GM19238 (cell line): ENCODE measurements at regions not wholly inside any gene's neighbourhood (a gene's known extent, or its start where the extent isn't known, plus 50 kb on each side); places are given as distances from the start of the nearest gene placed in this dataset.

Source experiments
- DNase-seq: peaks from one replicate; pipeline ENCODE4 v3.0.0; 2011; ENCODE audit warnings: low spot score; ENCODE audit not compliant: insufficient read length

DNA sequence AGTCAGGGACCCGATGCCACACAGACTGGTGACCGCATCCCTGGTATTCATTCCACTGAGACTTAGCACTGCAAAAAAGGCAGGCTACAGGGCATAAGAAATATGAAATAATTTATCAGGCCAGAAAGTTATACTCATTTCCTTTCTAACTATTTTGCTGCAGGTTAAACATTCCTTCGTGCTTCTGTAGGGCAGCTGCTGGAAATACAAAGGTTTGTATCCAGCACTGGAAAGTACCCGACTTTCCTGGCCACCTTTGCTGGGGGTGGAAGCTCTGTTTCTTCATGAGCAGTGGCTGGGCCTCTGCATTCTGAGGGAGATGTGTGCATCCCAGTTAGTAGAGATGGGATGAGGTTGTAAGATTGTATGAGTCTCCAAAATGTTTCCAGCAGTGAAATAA lies 478.6 kb upstream of the WWC1 start:
- DNase-seq: no peak

DNA sequence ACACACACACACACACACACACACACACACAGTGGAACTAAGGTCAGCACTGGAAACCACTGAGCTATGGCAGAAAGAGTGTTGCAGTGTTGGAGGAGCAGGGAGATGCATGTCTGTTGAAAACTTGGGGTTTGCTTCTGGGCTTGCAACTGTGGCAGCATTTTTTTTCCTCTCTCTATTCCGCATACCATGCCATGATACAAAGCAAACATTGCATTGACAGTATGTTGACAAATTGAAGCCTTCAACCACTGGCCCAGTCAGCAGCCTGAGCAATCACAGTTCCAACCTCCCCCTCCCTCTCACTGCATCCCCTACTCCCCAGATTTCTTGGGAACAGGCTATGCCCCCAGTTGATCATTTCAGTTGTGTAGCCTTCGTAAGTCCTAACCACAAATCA lies 478.1 kb upstream of the WWC1 start:
- no peak for DNase-seq

DNA sequence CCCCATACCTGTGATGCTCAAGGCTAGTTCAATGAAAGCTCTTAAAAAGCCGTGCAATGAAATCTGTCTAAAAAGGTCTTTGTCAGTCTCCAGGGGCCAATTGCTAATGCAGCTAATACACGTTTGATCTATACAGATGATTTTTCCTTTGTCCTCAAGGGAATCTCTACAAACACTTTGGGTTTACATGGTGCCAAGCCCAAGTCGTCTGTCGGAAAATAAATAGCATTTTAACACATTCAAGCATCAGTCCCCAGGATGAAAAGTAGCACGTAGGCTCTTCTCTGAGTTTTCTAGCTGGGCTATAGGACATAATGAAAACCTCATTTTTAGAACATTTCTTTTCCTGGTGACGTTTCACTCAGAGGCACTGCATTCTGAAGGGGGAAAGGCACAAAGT lies 477.4 kb upstream of the WWC1 start:
- no peak for DNase-seq

DNA sequence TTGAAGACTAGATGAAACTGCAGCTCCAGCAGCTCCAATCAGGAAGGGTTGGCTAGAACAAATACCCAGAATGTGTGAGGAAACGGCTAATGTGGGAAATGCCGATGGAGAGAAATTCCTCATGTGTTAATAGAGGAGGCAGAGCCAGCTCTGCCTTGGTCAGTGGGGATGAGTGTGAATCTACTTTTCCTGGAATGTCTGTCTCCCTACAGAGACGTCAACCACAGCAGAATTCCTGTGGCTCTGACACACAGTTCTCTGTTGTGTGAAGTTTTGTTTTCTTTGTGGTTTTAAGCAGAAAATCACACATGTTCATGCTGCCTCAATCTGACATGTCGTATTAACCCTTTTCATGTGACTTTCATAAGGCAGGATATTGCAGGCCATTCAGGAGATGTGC lies 476.6 kb upstream of the WWC1 start:
- DNase-seq: no peak

DNA sequence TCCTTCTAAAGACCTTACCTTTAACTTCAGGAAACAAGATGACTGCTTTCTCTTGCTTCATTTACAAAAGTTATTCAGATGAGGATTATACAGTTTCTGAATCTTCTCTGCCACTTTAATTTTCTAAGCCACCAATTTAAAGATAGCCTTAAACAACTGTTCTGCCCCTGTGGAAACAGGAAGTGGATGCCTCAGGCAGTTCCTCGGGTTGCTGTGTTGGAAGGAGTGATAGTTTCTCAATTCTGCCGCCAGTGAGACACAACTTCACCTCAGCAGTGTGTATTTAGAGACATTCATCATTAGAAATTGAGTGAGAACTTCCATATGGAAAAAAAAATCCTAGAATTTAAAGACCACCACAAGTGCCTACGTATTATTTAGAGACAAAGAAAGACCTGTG lies 475.1 kb upstream of the WWC1 start:
- DNase-seq: no peak

DNA sequence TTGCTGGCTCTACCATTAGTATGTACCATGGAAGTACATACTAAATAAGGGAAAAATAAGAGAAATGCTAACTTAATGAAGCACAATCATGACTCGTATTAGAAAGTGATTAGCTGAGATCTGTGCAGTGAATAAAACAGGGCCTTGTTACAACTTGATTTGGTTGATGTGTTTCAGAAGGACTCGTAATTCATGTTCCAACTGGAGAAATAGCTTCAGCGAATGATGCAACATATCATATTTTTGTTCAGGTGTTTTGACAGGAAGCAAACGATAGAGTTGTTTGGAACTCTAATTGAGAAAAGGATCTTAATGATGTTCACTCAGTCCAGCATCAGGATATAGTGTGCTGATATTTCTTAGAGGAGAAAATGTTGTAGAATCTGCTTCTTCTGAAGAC lies 474.6 kb upstream of the WWC1 start:
- DNase-seq: no peak

DNA sequence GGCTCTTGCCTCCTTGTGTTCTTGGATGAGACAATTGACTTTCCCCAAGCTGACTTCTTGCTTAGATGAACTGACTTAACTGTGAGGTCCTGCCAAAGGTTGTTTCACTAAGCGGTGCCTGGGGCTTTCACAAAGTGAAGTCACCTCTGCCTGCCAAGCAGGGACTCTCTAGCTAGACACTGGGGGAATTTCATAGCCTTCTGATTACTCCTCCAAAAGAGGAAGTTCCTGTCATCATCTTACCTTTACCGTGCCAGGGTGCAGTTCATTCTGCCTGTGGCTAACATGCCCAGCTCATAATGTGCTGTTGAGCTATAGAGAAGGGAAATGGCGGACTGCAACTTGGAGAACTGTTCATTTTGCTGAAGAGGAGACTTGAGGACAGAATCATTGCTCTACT lies 472.0 kb upstream of the WWC1 start:
- no peak for DNase-seq

DNA sequence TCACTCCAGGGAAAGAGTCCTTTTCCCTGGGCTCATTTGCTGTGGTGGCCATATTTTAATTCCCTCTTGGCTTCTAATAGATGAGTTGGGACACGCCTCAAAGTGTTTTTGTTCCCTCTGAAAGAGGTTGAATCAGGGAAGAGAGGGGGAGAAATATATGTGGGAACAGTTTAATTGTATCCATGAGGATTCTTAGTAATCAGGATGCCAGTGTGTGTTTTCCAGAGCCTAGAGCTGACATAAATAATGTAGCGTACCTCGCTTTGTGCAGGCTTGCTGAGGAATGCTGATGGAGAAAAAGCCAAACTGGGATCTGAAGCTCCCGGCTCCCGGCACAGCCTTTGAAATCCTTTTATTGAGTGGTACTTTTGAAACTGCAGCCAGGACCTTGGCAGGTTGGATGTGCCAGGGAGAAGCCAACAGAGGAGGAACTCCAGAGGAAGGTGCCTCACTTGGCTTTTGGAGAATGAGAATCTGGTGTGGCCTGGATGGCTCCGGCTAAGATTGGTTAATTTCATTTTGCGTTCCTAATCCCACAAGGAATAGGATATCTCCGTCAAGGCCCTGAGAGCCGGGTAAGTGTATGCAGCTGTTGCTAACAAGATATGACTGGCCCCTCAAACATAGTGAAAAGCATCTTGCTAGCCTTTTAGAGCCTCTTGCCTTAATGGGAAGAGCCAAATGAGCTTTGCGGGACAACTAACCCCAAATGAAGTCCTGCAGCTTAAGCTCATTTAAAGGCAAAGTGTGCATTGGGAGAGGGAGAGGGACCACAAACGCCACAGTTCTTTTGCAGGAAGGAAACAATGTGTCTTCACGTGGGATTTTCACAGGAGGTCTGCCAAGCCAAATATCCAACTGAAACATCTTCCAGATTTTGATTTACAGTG lies 471.1 kb upstream of the WWC1 start:
- DNase-seq: no peak

DNA sequence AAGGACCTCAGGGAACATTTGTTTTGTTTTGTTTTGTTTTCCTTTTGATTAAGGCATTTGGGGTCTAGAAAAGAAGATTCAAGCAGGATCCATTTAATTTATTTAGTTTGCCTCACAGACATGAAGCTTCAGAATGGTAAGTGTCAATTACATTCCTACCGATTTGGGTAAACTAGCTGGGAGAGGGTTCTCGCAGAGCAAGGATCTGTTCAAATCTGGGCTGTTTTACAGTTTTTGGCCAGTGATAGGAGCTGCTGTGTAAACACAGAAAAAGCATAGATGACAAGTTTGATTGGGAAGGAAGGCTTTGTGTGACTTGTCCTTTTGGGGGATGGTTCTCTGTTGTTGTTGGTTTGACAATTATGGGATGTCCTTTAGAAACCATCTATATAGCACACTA lies 470.3 kb upstream of the WWC1 start:
- DNase-seq: no peak

DNA sequence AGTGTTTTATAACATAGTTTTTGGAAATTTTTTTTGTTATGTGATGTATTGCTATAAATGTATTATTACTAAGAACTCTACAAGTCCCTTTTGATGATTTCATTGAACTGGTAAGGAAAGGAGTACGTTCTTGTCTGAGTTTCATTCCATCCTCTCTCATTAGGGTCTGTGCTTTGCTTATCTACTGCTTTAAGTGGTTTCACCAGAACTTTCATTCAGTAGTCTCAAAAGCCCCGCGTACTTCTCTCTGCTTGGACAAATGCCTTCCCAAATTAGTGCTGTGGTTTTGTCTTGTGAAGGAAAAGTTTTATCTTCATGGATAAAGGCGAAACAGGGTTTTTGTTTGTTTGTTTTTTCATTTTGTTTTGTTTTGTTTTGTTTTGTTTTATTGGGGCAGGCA lies 469.8 kb upstream of the WWC1 start:
- DNase-seq: no peak

DNA sequence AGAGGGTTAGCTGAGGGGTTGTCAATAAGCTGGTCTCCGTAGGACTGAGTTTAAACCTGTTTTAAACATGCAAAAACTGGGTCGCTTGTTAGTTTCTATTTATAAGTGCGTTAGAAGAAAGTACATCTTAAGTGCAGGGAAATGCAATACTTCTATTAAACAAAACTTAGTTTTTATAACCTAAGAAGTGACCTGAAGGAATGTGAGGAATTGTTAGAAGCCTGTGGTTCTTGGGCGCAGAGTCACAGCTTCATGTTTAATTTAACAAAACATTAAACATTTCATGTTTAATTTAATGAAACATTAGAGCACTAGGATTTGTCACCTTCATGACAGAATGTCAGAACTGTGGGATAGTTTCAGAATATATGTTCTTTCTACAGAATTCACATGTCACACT lies 469.2 kb upstream of the WWC1 start:
- DNase-seq: no peak

DNA sequence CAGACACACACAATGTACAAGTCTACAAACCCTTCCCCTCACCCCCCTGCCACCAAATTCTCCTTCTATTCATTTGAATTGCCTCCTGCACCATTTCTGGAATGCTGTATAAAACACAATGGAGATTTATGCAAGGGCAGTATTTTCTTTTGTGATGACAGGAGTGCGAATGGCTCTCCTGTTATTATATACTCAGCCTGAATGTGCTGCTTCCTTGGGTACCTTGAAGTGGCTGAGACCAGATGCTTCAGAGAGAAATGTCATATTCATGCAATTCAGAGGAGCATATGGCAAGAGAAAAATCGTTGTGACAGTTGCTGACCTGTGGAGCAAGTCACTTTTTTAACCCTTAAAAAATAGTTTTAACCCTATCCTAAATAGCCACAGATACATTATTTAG lies 468.0 kb upstream of the WWC1 start:
- no peak for DNase-seq

DNA sequence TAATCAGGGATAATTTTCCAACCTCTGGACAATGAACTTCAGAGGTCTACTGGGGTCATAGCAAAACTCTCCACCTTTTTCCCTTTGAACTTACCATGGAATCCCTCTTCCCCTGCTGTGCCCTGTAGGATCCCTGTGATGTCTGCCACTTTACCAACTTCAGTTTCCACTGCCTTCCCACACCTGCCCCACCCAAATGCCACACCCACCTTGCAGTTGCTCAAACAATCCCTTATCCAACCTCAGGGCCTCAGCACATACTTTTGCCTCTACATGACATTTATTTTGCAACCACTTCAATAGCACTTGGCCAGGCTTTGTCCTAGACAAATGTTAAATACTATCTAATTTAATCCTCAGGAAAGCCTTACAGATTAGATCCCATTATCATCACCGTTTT lies 463.7 kb upstream of the WWC1 start:
- DNase-seq: no peak

DNA sequence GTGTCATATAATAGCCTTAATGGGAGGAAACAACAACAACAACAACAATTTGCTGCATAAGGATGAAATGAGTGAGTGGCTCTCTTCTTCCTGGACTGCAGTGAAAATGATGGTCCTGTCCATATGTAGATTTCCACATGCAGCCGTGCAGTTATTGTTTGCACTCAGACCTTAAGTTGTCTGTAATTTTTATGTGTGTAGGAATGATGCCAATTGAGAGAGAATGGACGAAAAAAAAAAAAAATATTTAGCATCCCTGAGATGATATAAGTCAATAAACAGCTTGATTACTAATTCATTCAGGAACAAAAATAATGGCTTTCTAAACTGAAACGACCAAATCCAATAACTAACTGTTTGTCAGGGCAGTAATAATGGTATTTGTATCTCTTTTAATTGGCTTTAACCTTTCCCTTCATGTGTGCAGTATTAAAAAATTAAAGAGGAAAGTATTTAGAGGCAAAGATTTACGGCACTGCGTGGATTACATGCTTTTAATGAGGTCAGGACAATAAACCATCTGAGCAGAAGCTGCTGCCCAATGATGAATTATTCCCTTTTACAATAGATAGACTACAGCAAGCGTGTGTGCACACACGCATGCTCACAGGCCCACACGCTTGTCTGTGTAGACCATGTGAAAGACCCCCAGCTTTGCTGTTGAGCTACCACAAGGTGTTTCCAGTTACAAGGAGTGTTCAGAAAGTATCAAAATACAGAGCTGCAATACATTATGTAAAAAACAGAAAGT lies 459.5 kb upstream of the WWC1 start:
- DNase-seq: no peak

DNA sequence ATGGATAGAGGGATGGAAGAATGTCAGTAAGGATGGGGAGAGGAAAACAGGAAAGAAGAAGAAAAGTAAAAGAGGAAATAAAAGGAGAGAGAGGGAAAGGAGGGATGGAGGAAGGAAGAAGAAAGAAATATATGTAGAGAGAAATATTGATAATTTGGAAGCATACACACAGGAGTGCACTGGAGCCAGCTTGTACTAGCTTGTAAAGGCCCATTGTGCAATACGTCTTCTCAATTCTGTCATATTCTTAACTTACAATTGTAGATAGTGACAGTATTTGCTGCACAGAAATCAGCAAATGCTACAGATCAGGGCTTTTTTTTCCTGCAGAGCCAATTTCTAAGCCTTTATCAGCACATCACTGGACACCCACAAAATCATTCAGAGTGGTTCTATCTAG lies 458.8 kb upstream of the WWC1 start:
- DNase-seq: no peak

DNA sequence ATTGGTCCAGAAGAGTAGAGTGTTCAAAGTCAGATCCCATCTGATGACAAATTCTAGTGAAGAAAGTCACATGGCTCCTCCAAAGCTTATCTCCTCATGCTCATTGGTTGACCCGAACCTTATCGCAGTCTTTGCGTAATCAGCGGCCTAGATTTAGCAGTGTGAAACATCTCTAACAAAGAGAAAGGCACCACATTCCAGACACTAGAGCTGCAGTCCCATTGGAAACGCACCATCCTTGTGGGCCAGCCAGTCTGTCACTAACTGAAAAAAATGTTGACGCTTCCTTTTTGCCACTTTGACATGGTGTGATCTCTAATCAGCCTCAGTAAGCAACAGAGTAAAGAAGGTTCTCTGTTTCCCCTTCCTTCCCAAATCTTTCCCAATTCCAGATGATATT lies 458.0 kb upstream of the WWC1 start:
- DNase-seq: no peak

DNA sequence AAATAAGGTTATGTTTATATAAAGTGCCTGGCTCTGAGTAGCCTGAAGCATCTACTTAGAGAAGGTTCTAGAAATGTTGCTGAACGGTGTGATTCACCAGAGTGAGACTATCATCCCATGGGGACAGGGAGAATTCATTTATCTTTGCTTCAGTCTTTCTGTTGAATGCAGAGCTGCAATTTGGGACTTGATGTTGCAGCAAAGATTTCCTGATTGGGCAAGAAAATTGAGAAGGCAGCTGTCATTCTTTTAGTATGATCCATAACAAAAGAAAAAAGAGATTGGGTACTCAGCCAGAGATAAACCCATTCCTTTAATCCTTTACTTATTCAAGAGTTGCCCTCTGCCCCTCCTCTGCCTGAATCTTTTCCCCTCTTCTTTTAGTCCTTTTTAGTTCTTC lies 456.3 kb upstream of the WWC1 start:
- no peak for DNase-seq

DNA sequence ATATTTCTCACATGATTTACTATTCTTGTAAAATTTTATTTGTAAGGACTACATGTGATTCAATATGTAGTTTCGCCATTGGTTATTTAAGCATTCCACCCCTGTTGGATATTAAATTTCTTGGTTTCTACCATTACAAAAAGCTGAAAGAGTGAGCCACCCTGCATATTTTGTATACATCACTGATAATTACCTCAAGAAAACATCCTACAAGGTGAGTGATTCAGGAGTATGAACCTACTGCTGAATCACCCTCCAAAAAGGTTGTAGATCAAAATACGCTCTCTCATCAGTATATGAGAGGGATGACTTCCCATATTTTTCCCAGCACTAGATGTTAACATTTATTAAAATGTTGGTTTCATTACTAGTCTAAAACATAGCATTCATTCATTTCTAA lies 454.3 kb upstream of the WWC1 start:
- no peak for DNase-seq

DNA sequence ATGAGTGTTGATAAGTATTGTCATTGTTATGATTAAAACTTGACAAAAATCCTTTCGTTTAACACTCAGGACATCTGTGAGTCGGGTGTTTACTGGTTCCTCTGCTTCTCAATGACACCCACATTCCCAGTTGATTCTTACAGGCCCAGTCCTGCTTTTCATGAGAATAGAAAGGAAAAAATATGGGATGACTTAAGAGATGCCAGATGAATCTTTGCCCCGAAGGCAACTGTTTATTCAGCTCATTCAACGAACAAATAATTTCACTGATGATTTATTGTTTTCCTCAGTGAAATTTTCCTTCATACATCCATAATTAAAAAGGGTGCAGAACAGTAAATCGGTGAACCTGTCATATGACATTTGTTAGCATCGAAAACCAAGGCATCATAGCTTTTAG lies 452.4 kb upstream of the WWC1 start:
- no peak for DNase-seq

DNA sequence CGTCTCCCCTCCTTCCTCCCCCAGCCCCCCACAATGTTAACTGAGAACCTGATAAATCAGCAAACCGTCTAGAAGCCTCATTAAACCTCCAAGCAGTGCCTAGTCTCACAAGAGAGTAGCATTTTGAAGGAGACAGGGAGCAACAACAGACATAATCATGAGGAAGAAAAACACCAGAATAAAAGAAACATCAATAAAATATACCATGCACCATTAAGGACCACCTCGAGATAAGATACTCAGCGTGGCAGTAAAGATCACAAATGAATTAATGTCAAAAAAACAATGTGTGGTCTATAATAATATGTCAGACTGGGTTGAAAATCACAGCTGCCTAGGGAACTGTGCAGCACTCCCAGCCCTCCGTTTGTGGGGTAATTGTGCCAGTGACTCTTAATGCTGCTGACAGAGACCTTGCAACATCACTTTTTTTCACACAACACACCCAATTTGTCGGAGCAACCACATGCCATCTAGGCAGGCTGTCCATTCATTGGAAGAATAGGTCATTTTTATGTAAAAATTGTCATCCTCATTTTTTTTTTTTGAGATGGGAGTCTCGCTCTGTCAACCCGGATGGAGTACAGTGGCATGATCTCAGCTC lies 450.8 kb upstream of the WWC1 start:
- no peak for DNase-seq

DNA sequence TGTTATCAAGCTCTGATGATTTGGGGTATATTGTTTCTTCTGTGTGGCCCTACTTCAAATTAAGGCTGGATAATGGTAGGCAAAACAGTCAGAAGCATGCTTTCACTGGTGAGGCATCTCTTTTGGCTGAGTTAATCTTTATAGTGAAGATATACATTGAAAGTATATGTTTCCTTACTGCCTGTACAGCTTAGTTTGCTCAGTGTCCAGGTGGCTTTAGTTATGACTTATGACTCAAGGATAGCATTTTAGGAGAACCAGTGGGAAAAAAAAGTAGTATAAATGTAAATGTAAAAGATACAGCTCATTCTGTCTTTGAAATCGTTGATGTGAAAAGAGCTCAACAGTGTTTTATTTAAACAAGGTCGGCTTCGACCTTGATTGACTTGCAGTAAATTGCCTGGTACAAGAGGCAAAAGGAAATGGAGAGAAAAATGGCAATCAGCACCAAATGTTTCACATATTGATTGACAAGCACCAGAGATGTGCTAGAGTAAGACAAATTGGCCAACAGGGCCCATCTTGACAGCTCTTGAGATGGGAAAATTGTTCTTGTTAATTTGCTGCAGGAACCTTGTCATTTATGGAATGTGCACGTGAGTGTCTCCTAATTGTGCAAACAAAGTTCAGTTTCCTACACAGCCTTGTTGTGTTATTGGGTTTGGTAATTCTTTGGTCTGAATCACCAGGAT lies 447.4 kb upstream of the WWC1 start:
- no peak for DNase-seq

DNA sequence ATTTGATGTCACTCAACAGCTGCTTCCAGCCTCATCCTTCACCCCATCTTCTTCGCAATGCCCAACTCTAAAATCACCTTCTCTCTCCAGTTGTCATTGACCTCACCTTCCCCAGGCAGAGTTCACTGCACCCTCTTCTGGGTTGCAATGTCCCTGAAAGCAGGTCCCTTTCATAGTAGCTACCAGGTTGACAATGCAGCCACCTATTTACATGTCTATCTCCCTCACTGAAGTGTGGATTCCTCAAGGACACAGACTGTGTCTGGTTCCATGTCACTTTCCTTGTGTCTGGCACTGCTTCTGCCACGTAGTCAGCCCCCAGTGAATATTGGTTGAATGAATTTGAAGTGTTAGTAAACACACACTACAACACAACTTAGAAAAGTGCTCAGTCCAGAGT lies 445.5 kb upstream of the WWC1 start:
- DNase-seq: no peak
